MV-4-11 (cell line): ENCODE measurements at regions not wholly inside any gene's neighbourhood (a gene's known extent, or its start where the extent isn't known, plus 50 kb on each side); places are given as distances from the start of the nearest gene placed in this dataset.
"Not testable (repeated sequence)": the region's sequence is repeated elsewhere in the genome, so short reads cannot be mapped to it uniquely, and the experiment has no call there.

Source experiments
- DNase-seq: peaks from one replicate; lab custom pipeline; 2025; lab: John Stamatoyannopoulos, UW

DNA sequence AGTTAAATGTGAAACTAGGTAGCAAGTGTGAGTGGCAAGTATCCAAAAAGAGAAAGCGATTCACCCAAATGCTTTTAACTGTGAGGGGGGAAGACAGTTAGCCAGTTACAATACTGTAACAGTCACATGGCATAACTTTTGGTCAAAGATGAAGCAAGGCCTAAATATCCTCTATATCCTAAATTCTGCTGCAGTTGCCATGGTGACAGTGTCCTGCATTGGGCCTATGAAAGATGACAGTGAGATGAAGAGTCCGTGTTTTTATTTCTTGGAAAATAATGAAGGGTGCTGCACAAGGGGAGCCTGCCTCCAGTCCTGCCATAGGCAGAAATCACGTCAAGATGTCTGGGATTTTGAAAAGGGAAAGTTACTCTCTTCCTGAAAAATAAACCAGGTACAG is 534.6 kb downstream of the NTRK2 start:
- DNase-seq: no peak

- DNase-seq: no peak
Observed at GRCh38 chr9:85202596-85202995, 533.1 kb downstream of the NTRK2 start.

GRCh38 chr9:85200726-85201404 is 531.3 kb downstream of the NTRK2 start:
- DNase-seq: no peak

GRCh38 chr9:85199866-85200495 is 530.5 kb downstream of the NTRK2 start:
- DNase-seq: no peak

DNA sequence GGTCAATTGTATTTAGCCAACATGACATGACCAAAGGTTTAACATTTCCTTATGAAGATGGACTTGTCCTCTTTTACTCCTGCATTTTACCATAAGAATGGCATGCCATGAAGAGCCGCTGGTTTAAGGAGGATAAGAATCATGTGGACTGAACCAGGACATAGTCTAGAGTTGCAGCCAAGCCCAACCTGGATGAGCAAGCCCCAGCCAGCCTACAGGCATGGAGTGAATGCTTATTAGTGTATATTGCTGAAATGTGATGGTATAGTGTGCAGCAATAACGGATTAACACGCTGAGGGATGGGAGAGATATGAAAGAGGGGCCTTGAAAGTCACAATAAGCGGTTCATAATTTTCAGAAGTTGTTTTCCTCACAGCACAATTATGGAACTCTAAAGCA is 523.2 kb downstream of the NTRK2 start:
- DNase-seq: no peak

GRCh38 chr9:85186218-85186585 is 516.7 kb downstream of the NTRK2 start:
- no peak for DNase-seq

DNA sequence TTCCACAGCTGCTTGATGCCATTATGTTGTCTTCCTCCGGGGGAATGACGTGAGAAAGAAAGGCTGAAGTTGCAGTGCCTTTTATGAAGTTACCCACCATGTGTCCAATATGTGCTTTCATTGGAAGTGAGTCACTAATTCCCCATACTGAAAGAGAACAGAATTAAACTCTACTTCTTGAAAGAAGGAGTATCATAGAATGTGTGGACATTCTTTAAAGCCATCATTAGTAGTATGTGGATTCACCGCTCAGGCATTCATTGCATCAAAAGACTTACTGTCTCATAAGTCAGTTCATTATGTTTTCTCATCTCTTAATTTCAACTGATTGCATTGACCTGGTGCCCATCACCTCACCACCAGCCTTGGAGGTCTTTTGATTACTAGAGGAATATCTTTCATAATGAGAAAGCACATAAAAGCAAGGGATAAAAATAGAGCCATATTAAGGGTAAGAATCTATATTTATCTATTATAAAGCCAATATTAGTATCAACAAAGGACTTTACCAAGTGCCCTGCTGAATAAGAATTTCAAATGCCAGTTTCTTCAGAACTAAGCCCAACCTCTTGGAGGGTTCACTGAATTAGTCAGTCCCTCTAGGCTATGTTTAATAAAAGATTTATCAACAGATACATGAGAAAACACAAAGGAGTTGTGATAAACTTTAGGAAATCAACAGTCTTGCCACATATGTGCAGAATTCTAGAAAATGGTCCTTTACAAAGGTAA is 516.1 kb downstream of the NTRK2 start:
- DNase-seq: no peak

GRCh38 chr9:85182383-85182782 is 512.9 kb downstream of the NTRK2 start:
- DNase-seq: no peak

GRCh38 chr9:85178474-85178873 is 508.9 kb downstream of the NTRK2 start:
- no peak for DNase-seq

DNA sequence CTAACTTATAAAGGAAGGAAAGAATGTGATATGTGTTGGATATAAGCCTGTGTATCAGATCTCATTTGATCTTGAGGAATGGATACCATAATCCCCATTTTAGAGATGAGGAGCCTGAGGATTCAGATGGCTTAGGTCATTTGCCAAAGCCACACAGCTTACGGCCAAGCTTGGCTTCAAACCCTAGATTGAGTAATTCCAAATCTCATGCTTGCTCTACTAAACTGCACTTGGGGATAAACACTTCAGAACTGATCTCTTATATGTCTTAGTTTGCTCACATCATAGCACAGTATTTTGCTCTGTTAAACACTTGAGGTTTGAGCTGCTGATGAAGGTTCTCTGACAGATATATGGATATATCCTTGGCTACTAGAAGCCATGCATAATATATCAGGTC is 504.4 kb downstream of the NTRK2 start:
- no peak for DNase-seq

DNA sequence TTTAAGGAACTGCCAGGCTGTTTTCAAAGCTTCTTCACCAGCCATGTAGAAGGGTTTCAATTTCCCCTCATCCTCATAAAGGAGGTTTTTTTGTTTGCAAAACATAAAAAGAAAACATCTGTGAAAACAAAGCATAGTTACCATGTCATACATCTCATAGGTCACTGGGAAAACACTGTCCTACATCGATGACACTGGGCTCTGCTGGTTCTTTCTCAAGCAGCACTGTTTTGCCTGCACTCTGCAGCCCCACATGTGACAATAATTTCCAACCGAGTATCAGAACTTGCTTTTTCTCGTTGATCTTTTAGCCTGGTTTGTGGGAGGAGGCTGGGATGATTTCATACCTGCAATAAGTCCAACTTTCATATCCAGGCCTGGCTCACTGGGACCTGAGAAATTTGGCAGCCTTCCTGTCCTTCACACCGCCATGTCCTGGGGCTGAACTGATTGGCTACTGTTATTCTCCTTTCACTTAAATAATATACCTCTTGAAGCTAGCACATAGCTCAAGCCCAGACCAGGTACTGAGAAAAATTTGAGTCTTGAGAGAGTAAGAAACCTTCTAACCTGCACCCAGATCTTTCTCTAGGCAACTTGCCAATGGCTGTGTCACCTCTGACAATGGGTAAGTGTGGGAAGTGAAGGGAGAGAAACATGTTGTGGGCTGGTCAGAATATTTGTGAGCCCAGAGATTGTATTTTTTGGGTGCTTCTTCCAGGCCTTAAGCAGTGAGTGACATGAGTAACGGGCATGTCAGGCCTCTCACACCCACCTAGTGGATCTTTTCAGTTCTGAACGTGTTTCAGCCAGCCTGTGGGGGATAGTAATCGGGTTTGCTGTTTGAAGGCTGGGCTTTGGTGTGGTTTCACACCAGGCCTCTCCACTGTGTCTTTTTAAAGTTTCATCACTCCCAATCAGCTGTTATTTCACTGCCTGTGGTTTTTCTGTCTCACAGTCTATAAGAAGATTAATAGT is 502.8 kb downstream of the NTRK2 start:
- DNase-seq: no peak

DNA sequence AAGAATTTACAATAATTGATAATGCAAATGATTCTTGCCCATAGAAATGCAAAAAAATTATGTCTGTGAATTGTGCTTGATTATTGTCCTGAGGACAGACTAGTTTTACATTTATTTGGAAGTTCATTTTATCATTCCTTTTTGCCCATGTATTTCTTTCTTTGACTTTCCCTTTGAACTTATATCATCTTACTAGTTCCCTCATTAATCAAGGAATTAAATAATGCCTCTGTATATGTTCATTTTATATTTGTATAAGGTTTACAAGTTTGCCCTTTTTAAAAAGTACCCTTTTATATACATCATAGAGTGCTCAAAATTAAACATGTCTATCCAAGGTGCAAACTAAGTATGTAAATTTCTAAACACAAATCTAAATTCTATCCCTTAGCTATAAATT is 501.6 kb downstream of the NTRK2 start:
- DNase-seq: no peak

DNA sequence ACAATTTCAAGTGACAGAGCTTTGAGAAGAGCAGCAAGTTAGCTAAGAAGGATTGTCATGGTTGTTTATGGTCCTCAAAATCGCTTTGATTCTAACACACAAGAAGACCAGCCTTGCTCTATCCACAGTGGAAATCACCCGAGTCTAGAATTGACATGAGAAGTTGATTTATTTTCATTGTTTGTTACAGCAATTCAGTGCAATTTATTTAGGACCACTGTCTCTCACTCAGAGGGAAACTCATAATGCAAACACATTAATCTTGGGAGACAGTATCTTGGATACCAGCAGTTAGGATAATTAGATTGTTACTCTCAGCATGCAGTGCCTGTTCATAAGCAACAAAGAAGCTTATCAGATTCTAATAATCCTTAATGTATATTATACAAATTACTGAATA is 498.9 kb downstream of the NTRK2 start:
- DNase-seq: no peak

DNA sequence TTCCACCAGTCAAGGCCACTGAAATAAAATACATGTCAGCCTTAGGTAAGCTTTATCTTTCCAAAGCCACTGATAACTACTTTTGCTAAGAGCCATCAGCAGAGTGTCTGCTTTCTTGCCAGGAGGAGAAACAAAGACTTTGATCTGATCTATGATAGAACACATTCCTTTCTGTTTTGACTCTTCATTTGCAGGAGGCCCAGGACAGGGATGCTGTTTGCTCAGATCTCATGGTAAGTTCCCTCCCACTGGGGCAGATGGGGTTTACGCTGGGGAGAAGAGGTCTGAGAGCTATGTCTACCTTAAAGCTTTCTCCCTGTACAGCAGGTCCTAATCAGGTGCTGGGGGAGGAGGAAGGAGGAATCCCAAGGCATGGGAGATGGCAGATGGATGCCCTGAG is 497.6 kb downstream of the NTRK2 start:
- no peak for DNase-seq

GRCh38 chr9:85163825-85164224 is 494.3 kb downstream of the NTRK2 start:
- no peak for DNase-seq

GRCh38 chr9:85163415-85163814 is 493.9 kb downstream of the NTRK2 start:
- no peak for DNase-seq

DNA sequence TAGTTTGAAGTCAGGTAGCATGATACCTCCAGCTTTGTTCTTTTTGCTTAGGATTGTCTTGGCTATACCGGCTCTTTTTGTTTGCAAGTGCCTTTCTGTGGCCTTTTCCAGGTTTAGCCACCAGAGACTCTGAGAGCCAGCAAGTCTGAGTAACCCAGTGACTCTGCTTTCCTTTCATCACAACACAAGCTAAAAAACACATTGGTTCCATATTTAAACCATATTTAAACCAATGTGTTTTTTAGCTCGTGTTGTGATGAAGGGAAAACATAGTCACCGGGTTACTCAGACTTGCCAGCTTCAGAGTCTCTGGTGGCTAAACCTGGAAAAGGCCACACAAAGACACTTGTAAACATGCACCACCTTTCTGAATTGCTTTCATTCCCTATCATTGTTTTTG is 493.3 kb downstream of the NTRK2 start:
- no peak for DNase-seq

GRCh38 chr9:85160944-85161343 is 491.4 kb downstream of the NTRK2 start:
- not testable (repeated sequence) for DNase-seq

GRCh38 chr9:85158512-85158911 is 489.0 kb downstream of the NTRK2 start:
- no peak for DNase-seq

DNA sequence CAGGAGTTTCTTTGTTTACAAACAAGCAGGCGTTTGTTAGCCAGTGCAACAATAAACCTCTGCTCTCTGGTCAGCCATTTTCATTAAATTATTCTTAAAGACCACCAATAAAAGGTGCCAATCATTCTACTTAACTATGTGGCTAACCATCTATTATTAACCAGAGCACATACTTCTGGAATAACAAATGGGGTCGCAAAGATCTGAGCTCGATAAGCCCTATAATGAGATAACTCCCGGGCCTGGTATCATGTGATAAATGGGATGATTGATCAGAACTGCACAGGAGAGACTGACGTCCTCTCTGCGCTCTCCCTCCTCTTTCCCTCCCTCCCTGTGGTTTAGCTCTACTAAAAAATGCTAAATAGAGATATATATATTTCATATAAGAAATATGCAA is 488.2 kb downstream of the NTRK2 start:
- no peak for DNase-seq

DNA sequence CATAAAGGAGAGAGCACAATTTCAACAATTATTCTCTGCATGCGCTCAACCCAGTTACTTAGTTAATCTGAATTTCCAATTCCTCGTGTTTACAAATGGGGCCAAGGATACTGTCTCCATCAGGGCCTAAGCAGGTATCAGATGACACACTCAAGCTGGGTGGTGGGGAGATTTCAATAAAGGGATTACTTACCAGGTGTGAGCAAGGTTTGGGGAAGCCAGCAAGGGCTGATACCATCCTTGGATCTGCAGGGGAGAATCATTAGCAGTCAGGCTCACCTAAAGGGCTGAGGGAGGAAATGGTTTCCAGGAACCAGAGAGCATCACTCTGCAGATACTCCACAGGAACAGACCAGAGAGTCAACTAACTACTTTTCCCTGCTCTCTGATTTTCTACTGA is 487.1 kb downstream of the NTRK2 start:
- DNase-seq: no peak

DNA sequence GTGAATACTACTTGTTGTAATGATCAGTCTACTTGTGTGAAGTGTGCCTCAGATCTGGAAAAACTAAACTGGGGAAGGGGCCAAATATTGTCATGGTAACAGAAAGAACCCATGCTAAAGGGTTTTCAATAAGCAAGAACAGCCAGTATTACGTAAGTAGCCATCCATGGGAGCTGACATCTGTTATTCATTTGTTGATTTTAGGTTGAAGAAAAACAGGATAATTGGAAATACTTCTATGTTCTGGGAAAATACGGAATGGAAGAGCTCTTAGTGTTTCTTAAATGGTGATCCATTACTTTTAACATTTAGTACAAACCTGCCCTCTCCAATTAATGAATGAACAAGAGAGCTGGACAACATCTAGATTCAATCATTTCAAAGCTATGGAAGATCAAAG is 485.8 kb downstream of the NTRK2 start:
- DNase-seq: no peak
